ENCODE measurements at regions not wholly inside any gene's neighbourhood (a gene's known extent, or its start where the extent isn't known, plus 50 kb on each side); places are given as distances from the start of the nearest gene placed in this dataset.
"Not testable (repeated sequence)": the region's sequence is repeated elsewhere in the genome, so short reads cannot be mapped to it uniquely, and the experiment has no call there.

GRCh38 chr2:89823556-89823955 lies 1132.1 kb downstream of the RPIA start:
- 0 out of 2 replicates have a peak overlapping the region, but pooled peaks have one; percentile 6 for H3K4me3 ChIP-seq (ENCODE audit: low read depth, low read length)
- no peaks in the 10 kb centered on the region for H3K27me3 ChIP-seq (ENCODE audit: control insufficient read depth, insufficient read depth, low read length)
- no peak overlapping the region for H3K27ac ChIP-seq (ENCODE audit: low read depth, low read length)
- H3K9me3 ChIP-seq (ENCODE audit: control insufficient read depth, insufficient read depth, low read length) = no peaks in the 10 kb centered on the region
- no peaks in the 10 kb centered on the region for H3K36me3 ChIP-seq (ENCODE audit: control insufficient read depth, insufficient read depth, low read length)
- H3K9ac ChIP-seq (ENCODE audit: low read depth, low read length) = no peak overlapping the region
- no peaks in the 10 kb centered on the region for H3K4me1 ChIP-seq (ENCODE audit: control insufficient read depth, insufficient read depth, low read length)

GRCh38 chr2:89825034-89825433 lies 1133.6 kb downstream of the RPIA start:
- Histone ChIP-seq H3K9ac (ENCODE audit: low read depth, low read length) (no peak overlapping the region), H3K27ac (ENCODE audit: low read depth, low read length) (no peak overlapping the region), H3K27me3 (ENCODE audit: control insufficient read depth, insufficient read depth, low read length) (no peaks in the 10 kb centered on the region), H3K9me3 (ENCODE audit: control insufficient read depth, insufficient read depth, low read length) (no peaks in the 10 kb centered on the region), H3K36me3 (ENCODE audit: control insufficient read depth, insufficient read depth, low read length) (no peaks in the 10 kb centered on the region), H3K4me1 (ENCODE audit: control insufficient read depth, insufficient read depth, low read length) (no peaks in the 10 kb centered on the region), H3K4me3 (ENCODE audit: low read depth, low read length) (0 out of 2 replicates have a peak overlapping the region, but pooled peaks have one; percentile 7)

GRCh38 chr2:89826741-89827140 lies 1135.3 kb downstream of the RPIA start:
- H3K36me3 ChIP-seq (ENCODE audit: control insufficient read depth, insufficient read depth, low read length); H3K9me3 ChIP-seq (ENCODE audit: control insufficient read depth, insufficient read depth, low read length); H3K27ac ChIP-seq (ENCODE audit: low read depth, low read length); H3K27me3 ChIP-seq (ENCODE audit: control insufficient read depth, insufficient read depth, low read length); H3K9ac ChIP-seq (ENCODE audit: low read depth, low read length); H3K4me1 ChIP-seq (ENCODE audit: control insufficient read depth, insufficient read depth, low read length): not testable (repeated sequence)
- peak overlapping the region; percentile 3; the same call in 1 of the 2 replicates for H3K4me3 ChIP-seq (ENCODE audit: low read depth, low read length)

DNA sequence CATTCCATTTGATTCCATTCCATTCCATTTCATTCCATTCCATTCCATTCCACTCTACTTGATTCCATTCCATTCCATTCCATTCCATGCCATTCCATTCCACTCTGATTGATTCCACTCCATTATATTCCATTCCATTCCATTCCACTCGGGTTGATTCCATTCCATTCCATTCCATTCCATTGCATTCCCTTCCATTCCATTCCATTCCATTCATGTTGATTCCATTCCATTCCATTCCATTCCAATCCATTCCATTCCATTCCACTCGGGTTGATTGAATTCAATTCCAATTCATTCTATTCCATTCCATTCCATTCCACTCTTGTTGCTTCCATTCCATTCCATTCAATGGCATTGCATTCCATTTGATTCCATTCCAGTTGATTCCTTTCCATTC lies 1136.4 kb downstream of the RPIA start:
- not testable (repeated sequence) for H3K36me3 ChIP-seq (ENCODE audit: control insufficient read depth, insufficient read depth, low read length); H3K4me1 ChIP-seq (ENCODE audit: control insufficient read depth, insufficient read depth, low read length); H3K4me3 ChIP-seq (ENCODE audit: low read depth, low read length); H3K27me3 ChIP-seq (ENCODE audit: control insufficient read depth, insufficient read depth, low read length); H3K27ac ChIP-seq (ENCODE audit: low read depth, low read length); H3K9ac ChIP-seq (ENCODE audit: low read depth, low read length); H3K9me3 ChIP-seq (ENCODE audit: control insufficient read depth, insufficient read depth, low read length)

- H3K9me3 ChIP-seq (ENCODE audit: control insufficient read depth, insufficient read depth, low read length); H3K4me1 ChIP-seq (ENCODE audit: control insufficient read depth, insufficient read depth, low read length); H3K9ac ChIP-seq (ENCODE audit: low read depth, low read length); H3K27ac ChIP-seq (ENCODE audit: low read depth, low read length); H3K27me3 ChIP-seq (ENCODE audit: control insufficient read depth, insufficient read depth, low read length); H3K36me3 ChIP-seq (ENCODE audit: control insufficient read depth, insufficient read depth, low read length); H3K4me3 ChIP-seq (ENCODE audit: low read depth, low read length): not testable (repeated sequence)
These were observed 1136.9 kb downstream of the RPIA start for GRCh38 chr2:89828416-89828815.

DNA sequence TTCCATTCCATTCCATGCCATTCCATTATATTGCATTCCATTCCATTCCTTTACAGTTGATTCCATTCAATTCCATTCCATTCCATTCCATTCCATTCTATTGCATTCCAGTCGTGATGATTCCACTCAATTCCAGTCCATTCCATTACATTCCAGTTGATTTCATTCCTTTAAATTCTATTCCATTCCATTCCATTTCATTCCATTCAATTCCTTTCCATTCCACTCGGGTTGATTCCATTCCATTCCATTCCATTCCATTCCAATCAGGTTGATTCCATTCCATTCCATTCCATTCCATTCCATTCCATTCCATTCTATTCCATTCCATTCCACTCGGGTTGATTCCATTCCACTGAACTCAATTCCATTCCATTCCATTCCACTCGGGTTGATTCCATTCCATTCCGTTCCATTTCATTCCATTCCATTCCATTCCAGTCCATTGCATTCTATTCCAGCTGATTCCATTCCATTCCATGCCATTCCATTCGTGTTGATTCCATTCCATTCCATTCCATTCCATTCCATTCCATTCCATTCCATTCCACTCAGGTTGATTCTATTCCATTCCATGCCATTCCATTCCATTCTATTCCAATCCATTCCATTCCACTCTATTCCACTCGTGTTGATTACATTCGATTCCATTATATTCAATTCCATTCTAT lies 1137.6 kb downstream of the RPIA start:
- not testable (repeated sequence) for H3K36me3 ChIP-seq (ENCODE audit: control insufficient read depth, insufficient read depth, low read length); H3K9ac ChIP-seq (ENCODE audit: low read depth, low read length); H3K4me1 ChIP-seq (ENCODE audit: control insufficient read depth, insufficient read depth, low read length); H3K9me3 ChIP-seq (ENCODE audit: control insufficient read depth, insufficient read depth, low read length); H3K4me3 ChIP-seq (ENCODE audit: low read depth, low read length); H3K27me3 ChIP-seq (ENCODE audit: control insufficient read depth, insufficient read depth, low read length); H3K27ac ChIP-seq (ENCODE audit: low read depth, low read length)

DNA sequence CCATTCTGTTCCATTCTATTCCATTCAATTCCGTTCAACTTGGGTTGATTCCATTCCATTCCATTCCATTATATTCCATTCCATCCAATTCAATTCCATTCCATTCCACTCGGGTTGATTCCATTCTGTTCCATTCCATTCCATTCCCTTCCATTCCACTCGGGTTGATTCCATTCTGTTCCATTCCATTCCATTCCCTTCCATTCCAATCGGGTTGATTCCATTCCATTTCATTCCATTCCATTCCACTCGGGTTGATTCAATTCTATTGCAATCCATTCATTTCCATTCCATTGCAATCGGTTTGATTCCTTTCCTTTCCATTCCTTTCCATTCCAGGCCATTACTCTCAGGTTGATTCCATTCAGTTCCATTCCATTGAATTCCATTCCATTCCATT lies 1138.4 kb downstream of the RPIA start:
- H3K27me3 ChIP-seq (ENCODE audit: control insufficient read depth, insufficient read depth, low read length) = no peaks in the 10 kb centered on the region
- no peak overlapping the region for H3K27ac ChIP-seq (ENCODE audit: low read depth, low read length)
- no peak overlapping the region for H3K9ac ChIP-seq (ENCODE audit: low read depth, low read length)
- no peaks in the 10 kb centered on the region for H3K36me3 ChIP-seq (ENCODE audit: control insufficient read depth, insufficient read depth, low read length)
- H3K9me3 ChIP-seq (ENCODE audit: control insufficient read depth, insufficient read depth, low read length) = no peaks in the 10 kb centered on the region
- H3K4me1 ChIP-seq (ENCODE audit: control insufficient read depth, insufficient read depth, low read length) = no peaks in the 10 kb centered on the region
- H3K4me3 ChIP-seq (ENCODE audit: low read depth, low read length) = no peak overlapping the region; the same call in 1 of the 2 replicates

DNA sequence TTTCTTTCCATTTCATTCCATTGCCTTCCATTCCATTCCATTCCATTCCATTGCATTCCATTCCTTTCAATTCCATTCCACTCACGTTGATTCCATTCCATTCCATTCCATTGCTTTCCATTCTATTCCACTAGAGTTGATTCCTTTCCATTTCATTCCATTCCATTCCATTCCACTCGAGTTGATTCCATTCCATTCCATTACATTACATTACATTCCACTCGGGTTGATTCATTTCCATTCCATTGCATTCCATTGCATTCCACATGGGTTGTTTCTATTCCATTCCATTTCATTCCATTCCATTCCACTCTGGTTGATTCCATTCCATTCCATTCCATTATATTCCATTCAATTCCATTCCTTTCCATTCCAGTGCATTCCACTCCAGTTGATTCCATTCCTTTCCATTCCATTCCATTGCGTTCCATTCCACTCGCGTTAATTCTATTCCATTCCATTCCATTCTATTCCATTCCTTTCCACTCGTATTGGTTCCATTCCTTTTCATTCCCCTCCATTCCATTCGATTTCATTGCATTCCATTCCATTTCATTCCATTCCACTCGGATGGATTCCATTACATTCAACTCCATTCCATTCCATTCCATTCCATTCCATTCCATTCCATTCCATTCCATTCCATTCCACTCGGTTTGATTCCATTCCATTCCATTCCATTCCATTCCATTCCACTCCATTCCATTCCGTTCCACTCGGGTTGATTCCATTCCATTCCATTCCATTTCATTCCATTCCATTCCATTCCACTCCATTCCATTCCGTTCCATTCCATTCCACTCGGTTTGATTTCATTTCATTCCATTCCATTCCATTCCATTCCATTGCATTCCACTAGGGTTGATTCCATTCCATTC lies 1139.1 kb downstream of the RPIA start:
- not testable (repeated sequence) for H3K27me3 ChIP-seq (ENCODE audit: control insufficient read depth, insufficient read depth, low read length); H3K9me3 ChIP-seq (ENCODE audit: control insufficient read depth, insufficient read depth, low read length); H3K36me3 ChIP-seq (ENCODE audit: control insufficient read depth, insufficient read depth, low read length); H3K4me3 ChIP-seq (ENCODE audit: low read depth, low read length); H3K27ac ChIP-seq (ENCODE audit: low read depth, low read length); H3K4me1 ChIP-seq (ENCODE audit: control insufficient read depth, insufficient read depth, low read length); H3K9ac ChIP-seq (ENCODE audit: low read depth, low read length)

GRCh38 chr2:89831641-89832498 lies 1140.4 kb downstream of the RPIA start:
- H3K36me3 ChIP-seq (ENCODE audit: control insufficient read depth, insufficient read depth, low read length) = no peaks in the 10 kb centered on the region
- no peak overlapping the region for H3K9ac ChIP-seq (ENCODE audit: low read depth, low read length)
- no peak overlapping the region; the same call in 1 of the 2 replicates for H3K4me3 ChIP-seq (ENCODE audit: low read depth, low read length)
- H3K27ac ChIP-seq (ENCODE audit: low read depth, low read length) = no peak overlapping the region
- no peaks in the 10 kb centered on the region for H3K4me1 ChIP-seq (ENCODE audit: control insufficient read depth, insufficient read depth, low read length)
- no peaks in the 10 kb centered on the region for H3K27me3 ChIP-seq (ENCODE audit: control insufficient read depth, insufficient read depth, low read length)
- no peaks in the 10 kb centered on the region for H3K9me3 ChIP-seq (ENCODE audit: control insufficient read depth, insufficient read depth, low read length)

GRCh38 chr2:89833116-89833779 lies 1141.8 kb downstream of the RPIA start:
- Histone ChIP-seq H3K4me1 (ENCODE audit: control insufficient read depth, insufficient read depth, low read length) (no peaks in the 10 kb centered on the region), H3K9ac (ENCODE audit: low read depth, low read length) (no peak overlapping the region), H3K27me3 (ENCODE audit: control insufficient read depth, insufficient read depth, low read length) (no peaks in the 10 kb centered on the region), H3K4me3 (ENCODE audit: low read depth, low read length) (no peak overlapping the region), H3K27ac (ENCODE audit: low read depth, low read length) (no peak overlapping the region), H3K9me3 (ENCODE audit: control insufficient read depth, insufficient read depth, low read length) (no peaks in the 10 kb centered on the region), H3K36me3 (ENCODE audit: control insufficient read depth, insufficient read depth, low read length) (no peaks in the 10 kb centered on the region)

All from HUES48 (cell line).